DOHH2 (cell line): ENCODE measurements at regions not wholly inside any gene's neighbourhood (a gene's known extent, or its start where the extent isn't known, plus 50 kb on each side); places are given as distances from the start of the nearest gene placed in this dataset.

Experiments used
- CTCF ChIP-seq: fragments of 200-600 bp; sonication (generic); IDR thresholded peaks from one replicate; pipeline ENCODE4 v1.5.1; 2014; ENCODE audit warnings: antibody characterized with exemption, mild to moderate bottlenecking, low read depth, low read length; ENCODE audit not compliant: poor library complexity, severe bottlenecking
- EZH2phosphoT487 ChIP-seq: fragments of 200-600 bp; sonication (generic); IDR thresholded peaks from 2 replicates; pipeline ENCODE4 v1.6.1; 2017; ENCODE audit warnings: borderline replicate concordance, mild to moderate bottlenecking, antibody characterized with exemption, low read length, moderate library complexity, mixed read lengths

- TF ChIP-seq CTCF (no peak), EZH2phosphoT487 (no peak)
Observed at GRCh38 chr14:104323551-104324175, 185.3 kb downstream of the KIF26A start.
